ENCODE measurements at regions not wholly inside any gene's neighbourhood (a gene's known extent, or its start where the extent isn't known, plus 50 kb on each side); places are given as distances from the start of the nearest gene placed in this dataset.

DNA sequence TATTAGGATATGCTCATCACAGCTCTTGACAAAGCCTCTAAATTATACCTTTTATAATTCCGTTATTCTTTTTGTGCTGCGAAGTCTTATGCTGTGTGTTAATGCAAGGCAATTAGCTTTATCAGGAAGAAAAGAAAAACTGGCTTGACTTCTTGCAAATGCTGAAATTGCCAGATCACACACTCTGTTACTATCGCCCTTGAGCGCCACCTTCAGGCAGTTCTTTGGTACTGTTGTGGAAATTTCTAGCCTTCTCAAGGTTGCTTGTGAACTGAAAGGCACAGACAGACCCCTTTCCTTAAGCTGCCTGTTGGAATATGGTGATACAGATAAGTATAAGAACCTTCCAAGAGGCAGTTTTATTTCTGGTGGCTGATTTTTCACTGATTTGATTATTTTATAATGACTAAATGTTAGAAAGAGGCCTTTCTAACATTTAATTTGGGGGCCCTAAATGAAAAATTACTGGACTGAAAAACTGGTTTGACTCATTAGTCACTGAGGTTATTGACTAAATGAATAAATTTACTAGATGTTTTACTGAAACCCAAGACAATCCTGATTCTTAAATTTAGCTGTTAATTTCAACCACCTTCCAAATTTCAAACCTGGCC, 126.2 kb upstream of the RASGRP1 start:
- H3K27me3 ChIP-seq (ENCODE audit: control insufficient read depth, insufficient read depth, low read length), result peaks cover 2% of the 10 kb centered on the region
- ChIA-PET POLR2A (no interaction called here), CTCF (interaction anchor here (0.6 to 8.6 kb wide), 49 partner anchors 8 to 1861 kb away, joined by 3 to 133 read pairs (median 4); partner anchors contain the start of genes FAM98B and RASGRP1)
- no peaks in the 10 kb centered on the region for H3K9me3 ChIP-seq (ENCODE audit: control insufficient read depth, insufficient read depth, low read length)
- no peak overlapping the region for H3K27ac ChIP-seq (ENCODE audit: low read depth, low read length)
- TF ChIP-seq, protein P1, sequence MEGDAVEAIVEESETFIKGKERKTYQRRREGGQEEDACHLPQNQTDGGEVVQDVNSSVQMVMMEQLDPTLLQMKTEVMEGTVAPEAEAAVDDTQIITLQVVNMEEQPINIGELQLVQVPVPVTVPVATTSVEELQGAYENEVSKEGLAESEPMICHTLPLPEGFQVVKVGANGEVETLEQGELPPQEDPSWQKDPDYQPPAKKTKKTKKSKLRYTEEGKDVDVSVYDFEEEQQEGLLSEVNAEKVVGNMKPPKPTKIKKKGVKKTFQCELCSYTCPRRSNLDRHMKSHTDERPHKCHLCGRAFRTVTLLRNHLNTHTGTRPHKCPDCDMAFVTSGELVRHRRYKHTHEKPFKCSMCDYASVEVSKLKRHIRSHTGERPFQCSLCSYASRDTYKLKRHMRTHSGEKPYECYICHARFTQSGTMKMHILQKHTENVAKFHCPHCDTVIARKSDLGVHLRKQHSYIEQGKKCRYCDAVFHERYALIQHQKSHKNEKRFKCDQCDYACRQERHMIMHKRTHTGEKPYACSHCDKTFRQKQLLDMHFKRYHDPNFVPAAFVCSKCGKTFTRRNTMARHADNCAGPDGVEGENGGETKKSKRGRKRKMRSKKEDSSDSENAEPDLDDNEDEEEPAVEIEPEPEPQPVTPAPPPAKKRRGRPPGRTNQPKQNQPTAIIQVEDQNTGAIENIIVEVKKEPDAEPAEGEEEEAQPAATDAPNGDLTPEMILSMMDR (IDR thresholded peaks at IDR 0.05; ENCODE audit: low read depth, low read length), result peak; percentile 85
- DNase-seq (ENCODE audit: low read depth, low spot score), result peak; percentile 46
- H3K4me3 ChIP-seq (ENCODE audit: low read depth, low read length), result no peak overlapping the region

DNA sequence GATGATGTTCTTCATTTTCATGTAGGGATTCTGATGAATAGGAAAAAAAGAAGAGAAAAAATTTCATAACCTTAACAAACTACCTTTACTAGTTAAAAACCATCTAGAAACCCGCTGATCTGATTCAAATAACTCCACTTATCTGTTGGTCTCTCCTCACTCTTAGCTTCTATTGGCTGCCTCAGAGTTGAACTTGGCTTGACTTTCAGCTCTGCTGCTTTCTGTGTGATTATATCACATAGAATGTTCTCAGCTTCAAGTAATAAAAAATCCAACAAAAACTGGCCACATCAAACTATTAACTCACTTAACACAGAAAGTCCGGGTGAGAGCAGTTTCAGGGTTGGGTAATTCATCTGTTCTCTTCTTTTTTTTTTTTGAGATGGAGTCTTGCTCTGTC, 126.8 kb upstream of the RASGRP1 start:
- no peak for DNase-seq (ENCODE audit: low read depth, low spot score)
- CTCF ChIA-PET, result interaction anchor here (0.6 to 8.6 kb wide), 35 partner anchors 9 to 1861 kb away, joined by 3 to 133 read pairs (median 5); partner anchors contain the start of genes FAM98B and RASGRP1
- POLR2A ChIA-PET, result no interaction called here

DNA sequence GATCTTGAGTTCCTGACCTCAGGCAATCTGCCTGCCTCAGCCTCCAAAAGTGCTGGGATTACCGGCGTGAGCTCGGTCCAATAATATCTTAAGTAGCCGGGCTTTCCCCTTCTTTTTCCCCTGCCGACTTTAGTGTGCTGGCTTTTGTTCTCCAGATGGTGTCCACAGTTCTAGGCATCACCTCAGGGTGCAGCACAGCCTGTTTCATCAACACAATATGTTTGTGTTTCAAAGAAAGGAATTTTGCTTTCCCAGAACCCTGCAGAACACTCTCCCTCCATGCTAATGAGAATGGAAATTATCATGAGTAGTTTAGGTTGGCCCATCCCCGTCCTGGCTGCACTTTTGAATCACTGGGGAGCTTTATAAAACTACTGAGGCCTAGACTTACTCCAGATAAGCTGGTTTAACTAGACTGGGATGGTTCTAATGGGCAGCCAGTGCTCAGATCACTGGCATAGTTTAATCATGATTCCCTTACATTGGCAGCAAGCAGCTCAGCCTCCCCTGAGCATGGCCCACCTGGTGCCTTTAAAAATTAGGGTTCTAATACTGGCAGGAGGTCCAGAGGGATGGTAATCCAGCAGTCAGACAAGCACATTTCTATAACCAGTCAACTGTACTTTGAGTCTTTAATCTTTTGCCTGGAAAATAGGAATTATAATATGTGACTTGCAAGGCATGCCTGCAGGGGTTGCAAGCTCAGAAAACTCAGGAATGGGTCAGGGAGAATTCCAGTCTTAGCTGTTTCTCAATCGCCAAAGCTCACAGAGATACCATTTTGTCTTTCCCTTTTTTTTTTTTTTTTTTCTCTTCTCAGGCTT, 127.6 kb upstream of the RASGRP1 start:
- DNase-seq (ENCODE audit: low read depth, low spot score), result no peak
- Histone ChIP-seq H3K9me3 (ENCODE audit: control insufficient read depth, insufficient read depth, low read length) (no peaks in the 10 kb centered on the region), H3K27ac (ENCODE audit: low read depth, low read length) (no peak overlapping the region), H3K4me3 (ENCODE audit: low read depth, low read length) (no peak overlapping the region), H3K27me3 (ENCODE audit: control insufficient read depth, insufficient read depth, low read length) (peaks cover 2% of the 10 kb centered on the region)
- ChIA-PET POLR2A (no interaction called here), CTCF (interaction anchor here (0.6 to 8.6 kb wide), 12 partner anchors 9 to 1321 kb away, joined by 3 to 133 read pairs (median 8); partner anchors contain the start of gene RASGRP1)
- TF ChIP-seq, protein P1 (IDR thresholded peaks at IDR 0.05; ENCODE audit: low read depth, low read length), result no peak

More for the DNA sequence above, 126.8 kb upstream of the RASGRP1 start:
- H3K4me3 ChIP-seq (ENCODE audit: low read depth, low read length), result no peak overlapping the region
- no peak overlapping the region for H3K27ac ChIP-seq (ENCODE audit: low read depth, low read length)
- no peaks in the 10 kb centered on the region for H3K9me3 ChIP-seq (ENCODE audit: control insufficient read depth, insufficient read depth, low read length)
- H3K27me3 ChIP-seq (ENCODE audit: control insufficient read depth, insufficient read depth, low read length), result peaks cover 2% of the 10 kb centered on the region
- TF ChIP-seq, protein P1 (IDR thresholded peaks at IDR 0.05; ENCODE audit: low read depth, low read length), result no peak

DNA sequence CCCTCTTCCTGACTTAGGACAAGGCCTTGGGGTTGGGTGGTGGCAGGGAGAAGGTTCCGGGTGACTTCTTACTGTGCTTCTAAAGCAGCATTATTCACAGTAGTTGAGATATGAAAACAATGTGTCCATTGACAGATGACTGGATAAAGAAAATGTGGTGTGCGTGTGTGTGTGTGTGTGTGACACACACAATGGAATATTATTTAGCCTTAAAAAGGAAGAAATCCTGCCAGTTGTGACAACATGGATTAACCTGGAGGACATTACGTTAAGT, 128.1 kb upstream of the RASGRP1 start:
- H3K27ac ChIP-seq (ENCODE audit: low read depth, low read length), result no peak overlapping the region
- ChIA-PET CTCF (interaction anchor here (0.6 to 8.6 kb wide), 8 partner anchors 9 to 1321 kb away, joined by 3 to 133 read pairs (median 10); partner anchors contain the start of gene RASGRP1), POLR2A (no interaction called here)
- DNase-seq (ENCODE audit: low read depth, low spot score), result no peak
- no peaks in the 10 kb centered on the region for H3K9me3 ChIP-seq (ENCODE audit: control insufficient read depth, insufficient read depth, low read length)
- H3K4me3 ChIP-seq (ENCODE audit: low read depth, low read length), result no peak overlapping the region
- TF ChIP-seq, protein P1 (IDR thresholded peaks at IDR 0.05; ENCODE audit: low read depth, low read length), result no peak
- peaks cover 2% of the 10 kb centered on the region for H3K27me3 ChIP-seq (ENCODE audit: control insufficient read depth, insufficient read depth, low read length)
